Skin of body (tissue), 1 donor: ENCODE measurements at regions not wholly inside any gene's neighbourhood (a gene's known extent, or its start where the extent isn't known, plus 50 kb on each side); places are given as distances from the start of the nearest gene placed in this dataset.
"Not testable (repeated sequence)": the region's sequence is repeated elsewhere in the genome, so short reads cannot be mapped to it uniquely, and the experiment has no call there.

ENCODE experiments used
- DNase-seq: peaks from one replicate; lab custom pipeline; 2025; lab: John Stamatoyannopoulos, UW

DNA sequence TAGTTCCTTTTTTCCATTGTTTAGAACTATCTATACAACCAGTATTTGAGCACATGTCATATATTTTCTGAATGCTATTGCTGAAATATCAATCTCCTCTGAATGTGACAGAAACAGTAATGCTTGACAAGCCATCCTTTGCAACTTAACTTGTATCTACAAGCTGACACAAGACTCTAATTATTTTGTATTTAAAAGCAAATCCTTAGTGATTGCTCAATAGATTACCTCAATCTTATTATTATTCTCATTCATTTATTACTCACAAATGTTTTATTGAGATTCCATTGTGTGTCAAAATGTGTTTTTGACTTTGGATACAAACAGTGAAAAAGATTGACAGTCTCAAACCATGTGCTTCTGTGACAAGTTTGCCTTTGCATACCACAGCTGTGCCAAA is 787.8 kb upstream of the PRR20A start:
- DNase-seq = no peak

DNA sequence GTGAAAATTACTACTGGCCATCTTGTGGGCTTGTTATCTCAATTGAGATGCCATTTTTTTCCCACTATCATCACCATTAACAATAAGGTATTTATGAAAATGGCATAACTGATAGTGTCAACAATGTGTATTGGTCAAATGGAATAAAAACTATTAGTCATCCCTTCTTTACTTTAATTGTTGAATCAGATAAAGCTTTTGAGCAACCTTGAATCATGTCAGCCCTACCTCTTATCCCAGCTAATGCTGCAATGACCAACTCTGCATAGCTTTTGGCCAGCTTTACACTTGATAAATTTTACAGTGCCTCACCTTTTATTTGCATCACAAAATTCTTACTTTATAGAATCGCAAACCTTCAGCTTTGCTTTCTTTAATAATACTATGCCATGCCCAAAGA is 784.0 kb upstream of the PRR20A start:
- DNase-seq = no peak

GRCh38 chr13:56378566-56378965 is 762.2 kb upstream of the PRR20A start:
- DNase-seq = no peak

DNA sequence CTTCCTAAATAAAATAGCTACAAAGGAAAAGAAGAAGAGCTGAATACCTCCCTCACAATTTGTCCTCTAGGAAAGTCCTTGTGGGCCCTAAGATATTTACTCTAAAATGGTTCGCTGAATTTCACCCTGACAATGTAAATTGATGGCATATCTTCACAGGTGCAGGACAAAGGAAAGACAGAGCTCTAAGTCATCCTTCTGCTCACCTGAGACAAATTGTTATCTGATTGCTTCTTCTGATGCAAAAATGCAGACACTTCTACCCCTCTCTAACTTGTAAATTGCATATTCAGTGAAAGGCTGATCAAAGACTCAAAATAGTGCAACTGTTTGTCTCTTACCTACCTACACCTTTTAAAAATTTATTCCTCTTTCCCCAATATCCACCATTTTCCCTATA is 747.2 kb upstream of the PRR20A start:
- no peak for DNase-seq

DNA sequence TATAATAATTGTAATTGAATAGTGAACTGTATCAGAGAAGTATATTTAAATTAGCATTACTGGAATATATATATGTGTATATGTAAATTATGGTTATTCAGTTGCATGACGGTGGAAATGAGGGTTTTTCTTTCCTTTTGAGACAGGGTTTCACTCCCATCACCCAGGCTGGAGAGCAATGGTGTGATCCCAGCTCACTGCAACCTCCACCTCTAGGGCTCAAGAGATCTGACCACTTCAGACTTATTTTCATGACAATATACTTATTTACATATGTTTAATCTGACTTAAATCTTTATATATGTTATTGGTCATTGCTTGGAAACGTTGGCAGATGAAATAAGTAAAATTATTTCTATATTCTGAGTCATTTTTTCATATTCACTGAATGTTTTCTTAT is 744.4 kb upstream of the PRR20A start:
- DNase-seq = no peak

GRCh38 chr13:56400774-56401173 is 739.9 kb upstream of the PRR20A start:
- no peak for DNase-seq

DNA sequence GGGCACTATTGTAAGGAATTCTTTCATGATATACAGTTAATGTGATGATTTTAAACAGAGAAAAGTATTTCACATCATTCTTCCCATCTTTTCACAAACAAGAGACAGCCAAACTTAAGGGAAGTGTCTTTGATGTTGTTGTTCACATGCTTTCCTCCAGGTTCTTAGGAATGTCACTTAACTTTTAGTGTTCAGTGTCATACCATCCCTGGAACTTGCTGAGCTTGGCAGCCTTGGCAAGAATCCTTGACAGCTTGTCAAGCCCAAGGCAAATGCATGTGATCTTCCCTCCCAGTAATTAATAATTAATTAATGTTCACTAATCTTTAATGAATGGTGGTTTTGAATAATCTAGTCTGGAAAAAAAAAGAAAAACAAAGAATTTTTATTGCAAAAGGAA is 727.9 kb upstream of the PRR20A start:
- DNase-seq = no peak

DNA sequence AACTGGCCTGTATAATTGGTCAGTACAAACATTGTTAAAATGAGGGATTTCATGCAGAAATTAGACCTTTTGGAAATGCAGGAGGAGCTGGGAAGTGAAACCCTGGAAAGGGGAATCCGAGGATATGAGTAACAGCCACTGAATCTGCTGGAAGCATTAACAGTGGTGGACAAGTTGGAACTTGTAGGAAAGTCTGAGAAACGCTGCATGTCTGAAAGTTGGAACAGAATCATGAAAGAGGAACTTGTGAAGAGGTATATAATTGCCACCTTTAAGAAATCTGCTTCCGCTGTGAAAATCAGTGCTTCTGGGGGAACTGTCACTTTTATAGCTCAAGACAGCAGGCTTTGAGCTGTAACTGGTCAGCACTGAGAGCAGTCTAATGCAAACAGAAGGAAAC is 716.5 kb upstream of the PRR20A start:
- no peak for DNase-seq

DNA sequence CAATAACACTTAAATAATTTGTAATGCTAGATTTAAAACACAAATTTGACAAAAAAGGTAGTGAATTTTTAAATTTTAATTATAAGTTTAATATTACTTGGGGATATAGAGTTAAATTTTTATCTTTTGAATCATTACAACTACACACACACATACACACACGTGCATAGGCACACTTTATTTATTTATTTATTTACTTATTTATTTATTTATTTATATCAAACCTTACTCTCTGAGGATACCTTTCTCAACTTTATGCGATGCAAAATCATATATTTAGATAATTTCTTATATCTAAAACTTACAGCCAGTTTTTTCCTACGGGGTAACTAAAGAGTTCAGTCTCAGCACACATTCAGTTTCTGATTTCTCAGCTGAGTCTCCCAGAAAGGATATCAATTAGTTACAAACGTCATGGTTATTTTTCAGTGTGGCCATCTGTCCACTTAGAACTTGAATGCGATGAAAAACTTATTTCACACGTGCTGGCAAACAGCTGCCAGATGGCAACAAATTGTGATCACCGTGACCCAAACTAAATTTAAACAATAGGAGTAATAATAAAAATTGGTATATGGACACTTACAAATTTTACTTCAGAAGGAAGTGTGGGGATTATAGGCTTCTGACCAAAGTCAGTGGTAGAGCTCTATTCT is 683.1 kb upstream of the PRR20A start:
- DNase-seq = no peak

GRCh38 chr13:56459286-56459685 is 681.4 kb upstream of the PRR20A start:
- DNase-seq = no peak

DNA sequence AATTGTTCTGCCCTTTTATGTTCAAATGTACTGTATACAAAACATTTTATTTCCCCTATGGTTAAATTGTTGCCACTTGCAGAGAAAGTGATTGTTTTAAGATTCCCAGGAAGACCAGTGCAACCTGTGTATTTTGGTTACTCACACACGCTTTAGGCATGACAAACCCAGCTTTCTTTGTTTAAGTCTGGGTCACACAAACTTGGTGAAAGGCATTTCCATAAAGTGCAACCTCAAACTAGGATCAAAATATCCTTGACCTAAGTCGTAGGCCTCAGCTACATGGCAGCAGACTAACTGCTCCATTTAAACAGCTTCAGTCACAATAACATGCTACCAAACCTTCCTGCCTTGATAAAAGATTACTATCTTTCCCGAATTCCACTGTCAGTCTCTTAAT is 639.0 kb upstream of the PRR20A start:
- DNase-seq = no peak

- no peak for DNase-seq
Measured at GRCh38 chr13:56510836-56511235, 629.9 kb upstream of the PRR20A start.

- not testable (repeated sequence) for DNase-seq
Measured at GRCh38 chr13:56512336-56512735, 628.4 kb upstream of the PRR20A start.

- DNase-seq = no peak
Measured at GRCh38 chr13:56515441-56515840, 625.3 kb upstream of the PRR20A start.

GRCh38 chr13:56528040-56528790 is 612.5 kb upstream of the PRR20A start:
- no peak for DNase-seq

DNA sequence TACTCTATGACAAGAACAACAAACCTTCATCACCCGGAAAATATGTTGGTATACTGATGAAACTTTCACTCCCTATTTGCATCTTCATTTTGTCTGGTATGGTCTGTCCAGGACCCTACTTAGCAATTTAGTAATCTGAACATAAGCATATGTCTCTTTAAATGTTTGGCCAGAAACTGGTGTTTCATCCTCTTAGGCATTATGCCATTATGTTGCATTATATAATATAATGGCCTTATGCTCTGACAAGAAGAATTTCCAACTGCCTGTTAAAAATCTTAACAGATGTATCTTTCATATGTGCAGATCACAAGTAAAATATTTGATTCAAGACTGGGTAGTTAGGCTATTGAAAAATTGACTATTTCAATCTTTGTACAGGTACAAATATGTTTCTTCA is 610.6 kb upstream of the PRR20A start:
- DNase-seq = no peak

GRCh38 chr13:56547921-56548320 is 592.8 kb upstream of the PRR20A start:
- DNase-seq = not testable (repeated sequence)

GRCh38 chr13:56558698-56559320 is 581.9 kb upstream of the PRR20A start:
- no peak for DNase-seq

DNA sequence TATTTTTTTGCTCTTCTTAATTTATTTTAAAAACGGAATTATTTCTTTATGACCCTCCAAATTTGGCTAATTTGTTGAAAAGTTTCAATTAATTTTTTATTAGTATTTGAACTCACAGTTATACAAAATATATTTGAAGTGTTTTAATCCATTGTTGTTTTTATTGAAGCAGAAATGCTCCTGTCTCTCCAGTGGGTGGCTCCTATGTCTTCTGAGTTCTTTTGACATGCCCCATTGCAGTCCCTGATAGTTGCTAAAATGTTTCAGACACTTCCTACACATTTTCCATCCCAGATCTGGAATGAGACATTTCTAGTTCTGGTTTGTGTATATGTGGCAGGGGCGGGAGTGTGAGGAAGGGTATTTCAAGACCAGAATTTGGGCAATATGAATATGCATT is 579.4 kb upstream of the PRR20A start:
- DNase-seq = no peak

- DNase-seq = no peak
Measured at GRCh38 chr13:56563663-56564062, 577.1 kb upstream of the PRR20A start.

- no peak for DNase-seq
Measured at GRCh38 chr13:56586976-56587375, 553.7 kb upstream of the PRR20A start.

DNA sequence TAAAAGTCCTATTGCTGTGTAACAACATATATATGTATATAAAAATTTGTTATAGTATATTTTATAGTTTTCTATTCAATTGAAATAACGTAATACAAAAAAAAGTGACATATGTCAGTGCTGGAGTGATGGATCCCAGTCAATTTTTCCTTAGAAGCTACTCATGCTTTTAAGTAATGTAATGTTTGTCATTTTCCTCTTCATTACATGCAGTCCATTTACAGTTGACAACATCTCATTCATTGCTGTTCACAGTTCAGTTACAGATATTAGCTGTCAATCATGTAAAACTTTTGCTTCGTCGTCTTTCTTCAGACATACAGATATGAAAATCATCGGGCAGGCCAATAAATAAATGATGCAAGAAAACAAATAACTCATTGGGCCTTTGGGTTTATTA is 525.1 kb upstream of the PRR20A start:
- no peak for DNase-seq

DNA sequence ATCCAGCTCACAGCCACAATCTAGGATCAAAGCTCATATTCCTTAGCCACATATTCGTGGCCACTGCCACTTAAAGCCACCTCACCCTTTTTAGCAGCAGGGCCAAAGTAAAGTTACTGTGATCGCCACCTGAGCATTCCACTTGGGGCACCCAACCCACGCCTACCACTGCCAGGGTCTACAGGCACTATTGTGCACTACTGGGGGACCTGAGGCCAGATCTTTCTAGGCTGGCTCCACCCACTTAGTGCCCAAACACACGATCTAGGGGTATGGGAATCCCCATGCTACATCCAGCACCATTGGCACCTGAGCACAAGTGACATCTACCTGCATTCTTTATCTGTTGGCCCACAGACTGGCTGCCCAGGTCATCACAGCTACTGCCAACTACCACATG is 517.9 kb upstream of the PRR20A start:
- no peak for DNase-seq
